KMS-11 (cell line): ENCODE measurements at regions not wholly inside any gene's neighbourhood (a gene's known extent, or its start where the extent isn't known, plus 50 kb on each side); places are given as distances from the start of the nearest gene placed in this dataset.

ENCODE experiments used
- H2AFZ ChIP-seq: fragments of 200-600 bp; sonication (generic); 2 replicates; pipeline ENCODE4 v1.6.1; 2016; ENCODE audit warnings: antibody characterized with exemption, mixed run types, low read depth
- H3K27ac ChIP-seq: fragments of 200-600 bp; sonication (generic); 2 replicates; pipeline ENCODE4 v1.6.1; 2016; ENCODE audit warnings: mild to moderate bottlenecking, mixed run types
- H3K27me3 ChIP-seq: fragments of 200-600 bp; sonication (generic); 2 replicates; pipeline ENCODE4 v1.6.1; 2017; ENCODE audit warnings: mild to moderate bottlenecking, low read depth, mixed run types, moderate library complexity; ENCODE audit not compliant: insufficient read depth
- H3K36me3 ChIP-seq: fragments of 200-600 bp; sonication (generic); 2 replicates; pipeline ENCODE4 v1.6.1; 2017; ENCODE audit warnings: mild to moderate bottlenecking, mixed run types; ENCODE audit not compliant: insufficient read depth
- H3K4me1 ChIP-seq: fragments of 200-600 bp; sonication (generic); 2 replicates; pipeline ENCODE4 v1.6.1; 2016; ENCODE audit warnings: mild to moderate bottlenecking, low read depth, mixed run types; ENCODE audit not compliant: poor library complexity, severe bottlenecking
- H3K4me2 ChIP-seq: fragments of 200-600 bp; sonication (generic); 2 replicates; pipeline ENCODE4 v1.7.0; 2016; ENCODE audit warnings: mild to moderate bottlenecking, mixed run types
- H3K4me3 ChIP-seq: fragments of 200-600 bp; sonication (generic); IDR thresholded peaks from 2 replicates; pipeline ENCODE4 v1.6.1; 2017; ENCODE audit warnings: low read depth, low read length, mixed read lengths; ENCODE audit not compliant: insufficient read depth
- H3K79me2 ChIP-seq: fragments of 200-600 bp; sonication (generic); 2 replicates; pipeline ENCODE4 v1.6.1; 2016; ENCODE audit warnings: low read depth, mixed run types; ENCODE audit not compliant: insufficient read depth
- H3K9ac ChIP-seq: fragments of 200-600 bp; sonication (generic); 2 replicates; pipeline ENCODE4 v1.6.1; 2016; ENCODE audit warnings: mild to moderate bottlenecking, mixed run types
- H4K20me1 ChIP-seq: fragments of 200-600 bp; sonication (generic); 2 replicates; pipeline ENCODE4 v1.6.1; 2016; ENCODE audit warnings: mild to moderate bottlenecking, mixed run types; ENCODE audit not compliant: insufficient read depth
- TF ChIP-seq, protein P1 (sequence below): fragments of 200-600 bp; sonication (generic); conservative IDR thresholded peaks from 2 replicates; pipeline ENCODE4 v1.6.1; 2017; ENCODE audit warnings: low read depth, mild to moderate bottlenecking, antibody characterized with exemption, low read length, moderate library complexity, mixed read lengths

DNA sequence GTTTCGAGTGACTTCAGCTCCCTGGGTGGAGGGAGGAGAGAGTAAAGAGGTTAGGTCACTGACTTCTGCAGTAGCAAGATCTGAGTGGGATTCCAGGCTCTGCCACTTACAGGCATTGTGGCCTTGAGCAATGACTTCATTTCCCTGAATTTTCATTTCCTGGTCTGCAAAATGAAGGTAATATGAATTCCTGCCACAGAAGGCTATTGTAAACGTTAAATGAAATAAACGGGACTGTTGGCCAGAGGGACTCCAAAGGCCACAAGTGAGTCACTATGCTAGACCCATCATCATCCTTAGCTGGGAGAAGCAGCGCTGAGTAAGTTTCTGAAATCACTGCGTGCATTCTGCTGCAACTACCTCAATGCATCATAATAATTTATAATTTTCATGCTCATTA, 807.8 kb downstream of the AACS start:
- peaks cover 16% of the 10 kb centered on the region for H3K4me1 ChIP-seq
- no peaks in the 10 kb centered on the region for H3K27me3 ChIP-seq
- H3K4me2 ChIP-seq: no peak overlapping the region
- no peak overlapping the region for H2AFZ ChIP-seq
- H3K9ac ChIP-seq: no peak overlapping the region
- TF ChIP-seq, protein P1, sequence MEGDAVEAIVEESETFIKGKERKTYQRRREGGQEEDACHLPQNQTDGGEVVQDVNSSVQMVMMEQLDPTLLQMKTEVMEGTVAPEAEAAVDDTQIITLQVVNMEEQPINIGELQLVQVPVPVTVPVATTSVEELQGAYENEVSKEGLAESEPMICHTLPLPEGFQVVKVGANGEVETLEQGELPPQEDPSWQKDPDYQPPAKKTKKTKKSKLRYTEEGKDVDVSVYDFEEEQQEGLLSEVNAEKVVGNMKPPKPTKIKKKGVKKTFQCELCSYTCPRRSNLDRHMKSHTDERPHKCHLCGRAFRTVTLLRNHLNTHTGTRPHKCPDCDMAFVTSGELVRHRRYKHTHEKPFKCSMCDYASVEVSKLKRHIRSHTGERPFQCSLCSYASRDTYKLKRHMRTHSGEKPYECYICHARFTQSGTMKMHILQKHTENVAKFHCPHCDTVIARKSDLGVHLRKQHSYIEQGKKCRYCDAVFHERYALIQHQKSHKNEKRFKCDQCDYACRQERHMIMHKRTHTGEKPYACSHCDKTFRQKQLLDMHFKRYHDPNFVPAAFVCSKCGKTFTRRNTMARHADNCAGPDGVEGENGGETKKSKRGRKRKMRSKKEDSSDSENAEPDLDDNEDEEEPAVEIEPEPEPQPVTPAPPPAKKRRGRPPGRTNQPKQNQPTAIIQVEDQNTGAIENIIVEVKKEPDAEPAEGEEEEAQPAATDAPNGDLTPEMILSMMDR: no peak
- no peaks in the 10 kb centered on the region for H3K36me3 ChIP-seq
- no peak overlapping the region for H3K27ac ChIP-seq
- no peaks in the 10 kb centered on the region for H4K20me1 ChIP-seq
- no peaks in the 10 kb centered on the region for H3K79me2 ChIP-seq
- H3K4me3 ChIP-seq: no peak overlapping the region

GRCh38 chr12:125878483-125878882, 813.2 kb downstream of the AACS start:
- H3K27me3 ChIP-seq: no peaks in the 10 kb centered on the region
- H2AFZ ChIP-seq: no peak overlapping the region
- no peak overlapping the region for H3K4me2 ChIP-seq
- H3K4me1 ChIP-seq: no peaks in the 10 kb centered on the region
- no peaks in the 10 kb centered on the region for H3K36me3 ChIP-seq
- H4K20me1 ChIP-seq: no peaks in the 10 kb centered on the region
- H3K79me2 ChIP-seq: no peaks in the 10 kb centered on the region
- TF ChIP-seq, protein P1: no peak
- no peak overlapping the region for H3K9ac ChIP-seq
- no peak overlapping the region for H3K27ac ChIP-seq
- H3K4me3 ChIP-seq: no peak overlapping the region

DNA sequence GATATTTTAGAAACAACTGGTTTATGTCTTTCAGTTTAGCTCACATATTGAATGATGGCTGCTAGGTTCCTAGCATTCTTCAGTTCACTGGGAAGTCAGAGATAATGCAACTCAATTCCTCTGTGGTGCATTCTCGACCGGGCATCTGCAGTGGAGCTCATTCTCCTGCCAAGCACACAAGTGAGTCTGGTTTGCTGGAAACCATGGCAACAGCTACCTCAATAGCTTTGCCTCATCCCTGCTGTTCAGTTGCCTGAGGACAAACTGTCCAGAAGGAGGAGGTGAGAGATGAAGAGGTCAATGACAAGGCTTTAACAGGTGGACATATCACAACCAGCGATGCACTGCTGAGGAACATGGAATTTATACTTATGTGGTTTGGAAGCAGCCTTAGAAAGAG, 816.9 kb downstream of the AACS start:
- Histone ChIP-seq H3K4me3 (no peak overlapping the region), H3K4me1 (no peaks in the 10 kb centered on the region), H3K79me2 (no peaks in the 10 kb centered on the region), H3K27ac (no peak overlapping the region), H3K36me3 (no peaks in the 10 kb centered on the region), H2AFZ (no peak overlapping the region), H3K4me2 (no peak overlapping the region), H3K27me3 (no peaks in the 10 kb centered on the region), H3K9ac (no peak overlapping the region), H4K20me1 (no peaks in the 10 kb centered on the region)
- TF ChIP-seq, protein P1: no peak

DNA sequence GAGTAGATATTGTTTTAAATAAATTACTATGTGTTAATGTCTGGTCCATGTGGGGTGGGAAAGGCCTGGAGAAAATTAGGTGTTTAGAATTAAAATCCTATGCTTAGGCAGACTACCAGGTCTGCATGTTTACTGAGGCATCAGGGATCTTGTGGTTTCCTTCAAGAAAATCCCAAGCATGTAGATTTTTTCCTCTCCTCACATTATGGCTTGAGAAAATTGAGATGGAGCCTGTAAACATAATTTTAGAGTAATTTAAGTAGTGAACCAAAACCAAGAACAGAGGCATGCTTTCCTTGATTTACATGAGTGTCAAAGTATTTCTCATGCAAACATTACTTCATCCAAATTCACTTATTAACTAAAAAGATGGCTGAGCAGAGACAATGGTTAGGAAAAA, 823.7 kb downstream of the AACS start:
- no peaks in the 10 kb centered on the region for H3K79me2 ChIP-seq
- no peak overlapping the region for H2AFZ ChIP-seq
- no peaks in the 10 kb centered on the region for H3K36me3 ChIP-seq
- no peak overlapping the region for H3K9ac ChIP-seq
- H3K4me2 ChIP-seq: no peak overlapping the region
- TF ChIP-seq, protein P1: no peak
- H3K4me3 ChIP-seq: no peak overlapping the region
- H3K4me1 ChIP-seq: no peaks in the 10 kb centered on the region
- H3K27me3 ChIP-seq: no peaks in the 10 kb centered on the region
- H3K27ac ChIP-seq: no peak overlapping the region
- H4K20me1 ChIP-seq: no peaks in the 10 kb centered on the region

- no peak overlapping the region for H3K4me3 ChIP-seq
- H3K27ac ChIP-seq: no peak overlapping the region
- TF ChIP-seq, protein P1: no peak
- H3K9ac ChIP-seq: no peak overlapping the region
- no peaks in the 10 kb centered on the region for H3K4me1 ChIP-seq
- no peaks in the 10 kb centered on the region for H3K36me3 ChIP-seq
- H2AFZ ChIP-seq: no peak overlapping the region
- H3K27me3 ChIP-seq: no peaks in the 10 kb centered on the region
- H3K4me2 ChIP-seq: no peak overlapping the region
- H4K20me1 ChIP-seq: no peaks in the 10 kb centered on the region
- H3K79me2 ChIP-seq: no peaks in the 10 kb centered on the region
These were observed 824.5 kb downstream of the AACS start for GRCh38 chr12:125889742-125890141.
